PC-3 (cell line): ENCODE measurements at regions not wholly inside any gene's neighbourhood (a gene's known extent, or its start where the extent isn't known, plus 50 kb on each side); places are given as distances from the start of the nearest gene placed in this dataset.

Experiments used
- CTCF ChIP-seq: fragments of 300-600 bp; sonication (generic); conservative IDR thresholded peaks from 2 replicates; pipeline ENCODE4 v1.5.1; 2017; ENCODE audit warnings: antibody characterized with exemption, low read depth, mild to moderate bottlenecking, low read length
- EZH2 ChIP-seq: fragments of 300-600 bp; sonication (generic); IDR thresholded peaks from one replicate; pipeline ENCODE4 v1.6.1; 2017; ENCODE audit warnings: antibody characterized with exemption, mild to moderate bottlenecking, low read length; ENCODE audit not compliant: unreplicated experiment

- TF ChIP-seq CTCF = no peak
- TF ChIP-seq EZH2 = no peak
Observed at GRCh38 chr2:236962816-236963215, 122.9 kb upstream of the COPS8 start.
